ENCODE measurements at regions not wholly inside any gene's neighbourhood (a gene's known extent, or its start where the extent isn't known, plus 50 kb on each side); places are given as distances from the start of the nearest gene placed in this dataset.

GRCh38 chr4:111718763-111719559, 426.3 kb upstream of the FAM241A start:
- no peaks in the 10 kb centered on the region for H3K4me1 ChIP-seq (ENCODE audit: control insufficient read depth in 2 of 2, insufficient read depth in 2 of 2, low read length in 2 of 2)
- no peak overlapping the region for H3K9ac ChIP-seq (ENCODE audit: low read depth in 1 of 2, low read length in 2 of 2)
- H3K36me3 ChIP-seq (ENCODE audit: control insufficient read depth in 2 of 2, insufficient read depth in 2 of 2, low read length in 2 of 2) = no peaks in the 10 kb centered on the region
- no peaks in the 10 kb centered on the region for H3K27me3 ChIP-seq (ENCODE audit: control insufficient read depth in 2 of 2, insufficient read depth in 2 of 2, low read length in 2 of 2)
- no peaks in the 10 kb centered on the region for H3K9me3 ChIP-seq (ENCODE audit: control insufficient read depth in 2 of 2, low read length in 2 of 2)
- no peak overlapping the region for H3K27ac ChIP-seq (ENCODE audit: low read depth in 2 of 2, low read length in 2 of 2)
- H3K4me3 ChIP-seq (ENCODE audit: low read length in 2 of 2) = no peak overlapping the region

- Histone ChIP-seq H3K9me3 (ENCODE audit: control insufficient read depth in 2 of 2, low read length in 2 of 2) (no peaks in the 10 kb centered on the region), H3K27me3 (ENCODE audit: control insufficient read depth in 2 of 2, insufficient read depth in 2 of 2, low read length in 2 of 2) (no peaks in the 10 kb centered on the region), H3K27ac (ENCODE audit: low read depth in 2 of 2, low read length in 2 of 2) (no peak overlapping the region)
Measured at GRCh38 chr4:111720866-111721265, 424.4 kb upstream of the FAM241A start.

DNA sequence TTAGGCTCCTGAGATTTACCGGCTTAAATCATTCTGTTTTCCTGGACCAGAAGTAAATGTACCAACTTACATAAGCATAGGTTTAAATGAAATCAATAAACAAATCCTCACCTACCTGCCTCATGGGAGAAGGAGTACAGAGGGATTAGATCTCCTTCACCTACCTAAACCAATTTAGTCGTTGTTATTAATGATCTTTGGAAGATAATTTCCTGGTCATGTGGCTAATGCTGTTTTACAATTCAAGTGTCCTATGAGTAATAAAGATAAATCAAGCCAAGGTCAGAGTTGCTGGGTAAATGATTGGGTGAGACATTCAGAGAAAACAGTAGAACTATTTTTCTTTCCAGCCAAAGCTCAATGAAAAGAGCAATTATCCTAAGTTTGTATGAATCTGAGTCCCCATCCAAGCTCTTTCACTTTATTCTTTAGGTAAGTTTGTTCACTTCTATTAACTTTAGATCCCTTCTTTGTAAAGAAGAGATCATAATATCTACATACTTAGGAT, 423.0 kb upstream of the FAM241A start:
- Histone ChIP-seq H3K4me3 (ENCODE audit: low read length in 2 of 2) (no peak overlapping the region), H3K27me3 (ENCODE audit: control insufficient read depth in 2 of 2, insufficient read depth in 2 of 2, low read length in 2 of 2) (no peaks in the 10 kb centered on the region), H3K36me3 (ENCODE audit: control insufficient read depth in 2 of 2, insufficient read depth in 2 of 2, low read length in 2 of 2) (no peaks in the 10 kb centered on the region), H3K9ac (ENCODE audit: low read depth in 1 of 2, low read length in 2 of 2) (no peak overlapping the region), H3K27ac (ENCODE audit: low read depth in 2 of 2, low read length in 2 of 2) (no peak overlapping the region), H3K4me1 (ENCODE audit: control insufficient read depth in 2 of 2, insufficient read depth in 2 of 2, low read length in 2 of 2) (no peaks in the 10 kb centered on the region), H3K9me3 (ENCODE audit: control insufficient read depth in 2 of 2, low read length in 2 of 2) (no peaks in the 10 kb centered on the region)

More at GRCh38 chr4:111720866-111721265, 424.4 kb upstream of the FAM241A start:
- Histone ChIP-seq H3K9ac (ENCODE audit: low read depth in 1 of 2, low read length in 2 of 2) (no peak overlapping the region), H3K4me1 (ENCODE audit: control insufficient read depth in 2 of 2, insufficient read depth in 2 of 2, low read length in 2 of 2) (no peaks in the 10 kb centered on the region), H3K4me3 (ENCODE audit: low read length in 2 of 2) (no peak overlapping the region), H3K36me3 (ENCODE audit: control insufficient read depth in 2 of 2, insufficient read depth in 2 of 2, low read length in 2 of 2) (no peaks in the 10 kb centered on the region)

DNA sequence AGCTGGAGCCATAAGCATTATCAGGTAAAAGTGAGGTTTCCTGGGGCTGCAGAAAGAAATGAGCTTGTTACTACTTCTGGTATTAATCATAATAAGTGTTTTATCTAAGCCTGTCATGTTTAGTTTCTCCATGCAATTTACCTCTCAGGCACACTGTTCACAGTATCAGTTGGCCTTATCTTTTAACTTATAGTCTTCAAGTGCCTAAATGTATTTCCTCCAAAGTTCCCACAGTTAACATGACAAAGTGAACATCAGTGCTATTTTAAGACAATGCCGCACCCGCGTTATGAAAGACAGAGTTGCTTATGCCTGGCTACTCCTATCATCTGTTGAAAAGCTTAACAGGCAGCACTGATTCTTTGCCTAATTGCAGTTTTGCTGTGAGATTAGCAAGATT, 408.7 kb upstream of the FAM241A start:
- Histone ChIP-seq H3K27me3 (ENCODE audit: control insufficient read depth in 2 of 2, insufficient read depth in 2 of 2, low read length in 2 of 2) (no peaks in the 10 kb centered on the region), H3K36me3 (ENCODE audit: control insufficient read depth in 2 of 2, insufficient read depth in 2 of 2, low read length in 2 of 2) (no peaks in the 10 kb centered on the region), H3K9me3 (ENCODE audit: control insufficient read depth in 2 of 2, low read length in 2 of 2) (no peaks in the 10 kb centered on the region), H3K4me3 (ENCODE audit: low read length in 2 of 2) (no peak overlapping the region), H3K4me1 (ENCODE audit: control insufficient read depth in 2 of 2, insufficient read depth in 2 of 2, low read length in 2 of 2) (no peaks in the 10 kb centered on the region), H3K9ac (ENCODE audit: low read depth in 1 of 2, low read length in 2 of 2) (no peak overlapping the region), H3K27ac (ENCODE audit: low read depth in 2 of 2, low read length in 2 of 2) (no peak overlapping the region)

DNA sequence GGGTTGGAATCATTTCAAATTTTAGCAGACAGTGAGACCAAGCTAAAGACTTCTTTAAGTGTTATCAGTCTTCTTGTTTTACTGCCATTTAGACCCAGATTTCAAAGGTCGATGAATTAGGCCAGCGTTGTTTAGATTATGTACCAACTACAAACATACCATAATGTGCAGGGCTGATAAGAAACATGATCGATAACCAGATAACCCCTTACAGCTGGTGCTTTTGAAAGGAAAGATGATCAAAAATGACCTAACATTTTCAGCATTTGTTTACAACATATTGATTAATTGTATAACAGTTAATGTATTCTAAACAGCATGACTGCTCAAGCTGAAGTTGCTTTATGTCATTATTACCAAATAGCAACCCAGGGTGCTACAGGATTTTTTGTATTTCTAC, 400.4 kb upstream of the FAM241A start:
- no peak overlapping the region for H3K27ac ChIP-seq (ENCODE audit: low read depth in 2 of 2, low read length in 2 of 2)
- H3K9ac ChIP-seq (ENCODE audit: low read depth in 1 of 2, low read length in 2 of 2) = no peak overlapping the region
- no peaks in the 10 kb centered on the region for H3K4me1 ChIP-seq (ENCODE audit: control insufficient read depth in 2 of 2, insufficient read depth in 2 of 2, low read length in 2 of 2)
- H3K36me3 ChIP-seq (ENCODE audit: control insufficient read depth in 2 of 2, insufficient read depth in 2 of 2, low read length in 2 of 2) = no peaks in the 10 kb centered on the region
- H3K27me3 ChIP-seq (ENCODE audit: control insufficient read depth in 2 of 2, insufficient read depth in 2 of 2, low read length in 2 of 2) = no peaks in the 10 kb centered on the region
- H3K9me3 ChIP-seq (ENCODE audit: control insufficient read depth in 2 of 2, low read length in 2 of 2) = no peaks in the 10 kb centered on the region
- H3K4me3 ChIP-seq (ENCODE audit: low read length in 2 of 2) = no peak overlapping the region

GRCh38 chr4:111748157-111748556, 397.1 kb upstream of the FAM241A start:
- H3K27me3 ChIP-seq (ENCODE audit: control insufficient read depth in 2 of 2, insufficient read depth in 2 of 2, low read length in 2 of 2) = no peaks in the 10 kb centered on the region

GRCh38 chr4:111754003-111754402, 391.3 kb upstream of the FAM241A start:
- Histone ChIP-seq H3K27me3 (ENCODE audit: control insufficient read depth in 2 of 2, insufficient read depth in 2 of 2, low read length in 2 of 2) (no peaks in the 10 kb centered on the region), H3K9ac (ENCODE audit: low read depth in 1 of 2, low read length in 2 of 2) (no peak overlapping the region), H3K4me1 (ENCODE audit: control insufficient read depth in 2 of 2, insufficient read depth in 2 of 2, low read length in 2 of 2) (no peaks in the 10 kb centered on the region), H3K27ac (ENCODE audit: low read depth in 2 of 2, low read length in 2 of 2) (no peak overlapping the region), H3K4me3 (ENCODE audit: low read length in 2 of 2) (no peak overlapping the region), H3K9me3 (ENCODE audit: control insufficient read depth in 2 of 2, low read length in 2 of 2) (no peaks in the 10 kb centered on the region), H3K36me3 (ENCODE audit: control insufficient read depth in 2 of 2, insufficient read depth in 2 of 2, low read length in 2 of 2) (no peaks in the 10 kb centered on the region)

More at GRCh38 chr4:111748157-111748556, 397.1 kb upstream of the FAM241A start:
- Histone ChIP-seq H3K9ac (ENCODE audit: low read depth in 1 of 2, low read length in 2 of 2) (no peak overlapping the region), H3K27ac (ENCODE audit: low read depth in 2 of 2, low read length in 2 of 2) (no peak overlapping the region), H3K4me1 (ENCODE audit: control insufficient read depth in 2 of 2, insufficient read depth in 2 of 2, low read length in 2 of 2) (no peaks in the 10 kb centered on the region), H3K4me3 (ENCODE audit: low read length in 2 of 2) (no peak overlapping the region), H3K9me3 (ENCODE audit: control insufficient read depth in 2 of 2, low read length in 2 of 2) (no peaks in the 10 kb centered on the region), H3K36me3 (ENCODE audit: control insufficient read depth in 2 of 2, insufficient read depth in 2 of 2, low read length in 2 of 2) (no peaks in the 10 kb centered on the region)

DNA sequence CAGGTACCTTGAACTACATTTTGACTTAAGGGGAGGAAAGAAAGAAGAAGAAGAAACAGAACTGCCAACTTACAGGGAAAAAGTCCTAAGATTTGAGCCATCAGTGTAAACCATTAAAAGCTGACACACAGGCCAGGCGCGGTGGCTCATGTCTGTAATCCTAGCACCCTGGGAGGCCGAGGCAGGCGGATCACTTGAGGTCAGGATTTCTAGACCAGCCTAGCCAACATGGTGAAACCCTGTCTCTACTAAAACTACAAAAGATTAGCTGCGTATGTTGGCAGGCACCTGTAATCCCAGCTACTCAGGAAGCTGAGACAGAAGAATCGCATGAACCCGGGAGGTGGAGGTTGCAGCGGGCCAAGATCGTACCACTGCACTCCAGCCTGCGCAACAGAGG, 389.7 kb upstream of the FAM241A start:
- no peaks in the 10 kb centered on the region for H3K27me3 ChIP-seq (ENCODE audit: control insufficient read depth in 2 of 2, insufficient read depth in 2 of 2, low read length in 2 of 2)
- H3K4me3 ChIP-seq (ENCODE audit: low read length in 2 of 2) = no peak overlapping the region
- H3K27ac ChIP-seq (ENCODE audit: low read depth in 2 of 2, low read length in 2 of 2) = no peak overlapping the region
- H3K4me1 ChIP-seq (ENCODE audit: control insufficient read depth in 2 of 2, insufficient read depth in 2 of 2, low read length in 2 of 2) = no peaks in the 10 kb centered on the region
- no peak overlapping the region for H3K9ac ChIP-seq (ENCODE audit: low read depth in 1 of 2, low read length in 2 of 2)
- H3K9me3 ChIP-seq (ENCODE audit: control insufficient read depth in 2 of 2, low read length in 2 of 2) = no peaks in the 10 kb centered on the region
- no peaks in the 10 kb centered on the region for H3K36me3 ChIP-seq (ENCODE audit: control insufficient read depth in 2 of 2, insufficient read depth in 2 of 2, low read length in 2 of 2)

DNA sequence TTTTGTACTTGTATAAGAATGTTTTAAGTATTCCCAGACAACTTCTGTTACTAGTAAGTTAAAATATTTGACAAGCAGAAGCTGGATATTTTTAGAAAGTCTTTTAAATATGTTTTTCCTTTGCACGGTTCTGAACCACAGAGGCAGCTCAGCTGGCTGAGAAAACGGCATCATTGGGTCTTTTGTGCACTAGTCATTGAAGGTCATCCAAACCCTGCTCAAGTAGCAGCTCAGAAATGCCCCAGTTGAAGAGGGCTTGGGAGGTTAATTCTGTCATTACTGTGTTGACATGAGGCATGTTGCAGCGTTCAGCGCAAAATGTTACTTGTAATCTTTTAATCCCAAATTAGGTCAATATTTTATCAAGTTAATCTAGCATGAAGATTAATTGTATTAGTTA, 383.7 kb upstream of the FAM241A start:
- Histone ChIP-seq H3K9ac (ENCODE audit: low read depth in 1 of 2, low read length in 2 of 2) (no peak overlapping the region), H3K27ac (ENCODE audit: low read depth in 2 of 2, low read length in 2 of 2) (no peak overlapping the region), H3K4me1 (ENCODE audit: control insufficient read depth in 2 of 2, insufficient read depth in 2 of 2, low read length in 2 of 2) (no peaks in the 10 kb centered on the region), H3K27me3 (ENCODE audit: control insufficient read depth in 2 of 2, insufficient read depth in 2 of 2, low read length in 2 of 2) (no peaks in the 10 kb centered on the region), H3K9me3 (ENCODE audit: control insufficient read depth in 2 of 2, low read length in 2 of 2) (no peaks in the 10 kb centered on the region), H3K4me3 (ENCODE audit: low read length in 2 of 2) (no peak overlapping the region), H3K36me3 (ENCODE audit: control insufficient read depth in 2 of 2, insufficient read depth in 2 of 2, low read length in 2 of 2) (no peaks in the 10 kb centered on the region)

- H3K27me3 ChIP-seq (ENCODE audit: control insufficient read depth in 2 of 2, insufficient read depth in 2 of 2, low read length in 2 of 2) = no peaks in the 10 kb centered on the region
- H3K9ac ChIP-seq (ENCODE audit: low read depth in 1 of 2, low read length in 2 of 2) = no peak overlapping the region
Measured at GRCh38 chr4:111770514-111770913, 374.7 kb upstream of the FAM241A start.

More at GRCh38 chr4:111770514-111770913, 374.7 kb upstream of the FAM241A start:
- H3K36me3 ChIP-seq (ENCODE audit: control insufficient read depth in 2 of 2, insufficient read depth in 2 of 2, low read length in 2 of 2) = no peaks in the 10 kb centered on the region
- no peak overlapping the region for H3K27ac ChIP-seq (ENCODE audit: low read depth in 2 of 2, low read length in 2 of 2)
- no peak overlapping the region for H3K4me3 ChIP-seq (ENCODE audit: low read length in 2 of 2)
- H3K4me1 ChIP-seq (ENCODE audit: control insufficient read depth in 2 of 2, insufficient read depth in 2 of 2, low read length in 2 of 2) = no peaks in the 10 kb centered on the region
- no peaks in the 10 kb centered on the region for H3K9me3 ChIP-seq (ENCODE audit: control insufficient read depth in 2 of 2, low read length in 2 of 2)

All from mucosa of rectum (tissue), 2 donors.